Right lobe of liver (tissue), 4 donors: ENCODE measurements at regions not wholly inside any gene's neighbourhood (a gene's known extent, or its start where the extent isn't known, plus 50 kb on each side); places are given as distances from the start of the nearest gene placed in this dataset.

ENCODE experiments used
- CTCF ChIP-seq, 4 donors: fragments of 200-600 bp in 3 of 4; fragments of 450-650 bp in 1 of 4; IDR thresholded peaks; one replicate each; pipeline versions ENCODE4 v1.5.1 to v1.8.0; 2016 to 2022; ENCODE audit warnings: antibody characterized with exemption in 4 of 4, mild to moderate bottlenecking in 2 of 4
- POLR2A ChIP-seq: fragments of 450-650 bp; IDR thresholded peaks from one replicate; pipeline ENCODE4 v1.6.1; 2017; ENCODE audit warnings: antibody characterized with exemption, mild to moderate bottlenecking
- donor health status: DM: no; HTN: no; CAD: no.
- donor health status: DM: no; HTN: no; CAD: no.
- donor health status: DM: no; HTN: yes; CAD: no.

- TF ChIP-seq POLR2A (no peak), CTCF (IDR thresholded peaks at IDR 0.05) (no peak)
Measured at GRCh38 chr4:165721815-165722214, 151.2 kb upstream of the TLL1 start.
